Stimulated activated CD4-positive, alpha-beta T cell treated with anti-CD3 and anti-CD28 coated beads, Interleukin-2, amount 100 ng/mL, for 24 hours (primary cell): ENCODE measurements at regions not wholly inside any gene's neighbourhood (a gene's known extent, or its start where the extent isn't known, plus 50 kb on each side); places are given as distances from the start of the nearest gene placed in this dataset.
"Not testable (repeated sequence)": the region's sequence is repeated elsewhere in the genome, so short reads cannot be mapped to it uniquely, and the experiment has no call there.

ENCODE experiments used
- DNase-seq, 2 donors: peaks; one replicate each; pipeline ENCODE4 v3.0.0-alpha.2; 2020

DNA sequence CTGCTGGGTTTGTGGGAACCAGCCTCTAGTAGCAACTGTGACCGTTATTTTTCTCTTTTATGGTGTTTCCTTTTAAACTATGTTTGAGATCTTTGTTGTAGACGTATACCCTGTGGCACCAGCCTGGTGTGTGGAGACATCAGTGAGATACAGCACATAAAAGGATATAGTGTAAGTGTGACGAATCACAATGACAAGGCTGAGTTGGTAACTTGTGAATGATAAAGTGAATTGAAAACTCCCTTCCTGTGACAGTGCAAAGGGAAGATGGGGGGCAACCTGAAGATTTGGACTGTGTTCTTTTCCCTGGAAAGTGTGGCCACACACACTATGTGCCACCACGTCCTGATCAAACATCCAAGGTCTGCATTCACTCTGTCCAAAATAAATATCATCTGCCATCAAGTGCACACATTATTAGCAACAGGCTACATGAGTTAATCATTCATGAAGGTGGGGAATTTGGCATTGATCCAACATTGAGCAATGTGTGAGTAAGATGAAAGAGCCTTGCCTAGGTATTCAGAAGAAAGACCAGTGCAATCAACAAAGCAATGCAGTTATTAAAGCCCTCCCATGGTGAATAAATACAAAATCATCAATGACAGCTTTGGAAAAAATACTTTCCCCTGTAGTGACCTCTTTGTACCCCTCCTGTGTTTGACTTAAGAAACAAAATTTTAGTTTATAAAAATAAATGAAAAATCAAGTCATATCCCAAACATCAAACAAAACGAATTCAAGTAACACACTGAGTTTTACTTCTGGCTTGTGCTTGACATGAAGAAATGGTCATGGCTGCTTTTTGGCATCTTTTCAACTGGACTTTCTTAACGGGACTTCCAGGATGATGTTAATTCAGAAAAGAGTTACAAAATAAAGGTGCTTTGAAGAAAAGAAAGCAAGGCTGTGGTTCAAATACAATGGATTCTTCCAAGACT is 1280.5 kb upstream of the ZEB2 start:
- no peak for DNase-seq

DNA sequence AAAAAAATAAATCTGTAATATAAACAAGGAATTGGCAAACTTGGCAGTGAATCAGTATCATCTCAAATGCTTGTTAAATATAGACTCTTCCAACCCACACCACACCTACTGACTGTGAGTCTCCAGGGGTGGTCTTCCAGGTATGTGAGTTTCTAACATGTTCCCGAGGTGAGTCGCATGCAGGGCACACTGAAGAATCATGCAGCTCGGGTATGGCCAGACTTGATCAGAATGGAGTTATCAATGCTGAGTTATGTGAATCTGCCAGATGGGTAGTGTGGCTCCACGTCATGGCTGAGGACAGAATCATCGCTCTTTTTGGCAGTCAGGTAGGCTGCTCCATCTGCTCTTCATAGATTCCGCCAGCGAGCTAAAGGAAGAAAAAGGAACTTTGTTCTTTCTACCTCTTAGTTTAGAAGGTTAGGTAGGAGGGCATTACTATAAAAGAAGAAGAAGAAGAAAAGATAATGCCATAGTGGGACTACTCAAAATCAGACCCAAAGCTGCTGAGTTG is 1279.7 kb upstream of the ZEB2 start:
- DNase-seq: no peak

DNA sequence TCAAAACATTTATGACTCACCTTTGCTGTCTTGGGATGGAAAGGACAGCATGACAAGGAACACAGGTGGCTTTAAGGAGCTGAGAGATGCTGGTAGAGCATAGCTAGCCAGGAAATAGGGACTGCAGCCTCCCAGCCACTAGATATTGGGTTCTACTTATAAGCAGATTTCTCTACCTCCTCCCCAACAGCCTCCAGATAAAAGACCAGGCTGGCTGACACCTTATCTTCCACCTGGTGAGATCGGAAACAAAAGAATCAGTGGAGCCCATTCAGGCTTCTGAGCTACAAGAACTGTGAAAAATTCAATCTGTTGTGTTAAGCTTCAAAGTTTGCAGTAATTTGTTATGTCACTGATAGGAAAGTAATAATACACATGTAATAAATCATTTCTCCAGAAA is 1278.5 kb upstream of the ZEB2 start:
- DNase-seq: no peak

DNA sequence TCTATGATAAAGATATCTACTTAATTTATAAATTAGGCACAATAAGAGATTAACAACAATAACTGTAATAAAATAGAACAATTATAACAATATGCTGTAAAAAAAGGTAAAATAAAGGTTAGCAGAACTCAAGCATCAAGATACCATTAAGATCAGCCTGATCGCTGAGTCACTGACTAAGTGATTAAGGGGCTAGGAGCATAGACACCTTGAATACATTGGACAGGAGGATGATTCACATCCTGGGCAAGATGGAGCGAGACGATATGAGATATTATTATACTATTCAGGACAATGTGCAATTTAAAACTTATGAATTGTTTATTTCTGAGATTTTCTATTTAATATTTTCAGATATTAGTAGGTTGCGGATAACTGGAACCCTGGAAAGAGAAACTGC is 1277.8 kb upstream of the ZEB2 start:
- no peak for DNase-seq

DNA sequence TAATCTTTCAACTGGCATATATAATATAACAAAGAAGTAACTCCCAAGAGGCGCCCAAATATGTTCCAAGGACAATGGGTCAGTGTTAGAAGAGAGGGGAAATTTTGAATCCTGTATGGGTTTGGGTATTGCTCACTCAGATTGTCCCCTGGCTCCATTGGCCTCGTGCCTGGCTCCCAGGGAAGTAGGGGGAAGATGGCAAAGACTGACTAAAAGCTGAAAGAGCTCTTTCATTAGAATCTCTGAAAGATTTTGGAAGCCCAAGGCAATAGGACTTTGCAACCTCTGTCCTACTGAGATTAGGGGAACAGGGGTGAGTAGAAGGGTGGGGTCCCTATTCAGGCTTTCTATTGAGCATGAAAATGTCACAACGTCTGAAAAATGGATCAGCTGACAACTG is 1272.8 kb upstream of the ZEB2 start:
- DNase-seq: no peak

DNA sequence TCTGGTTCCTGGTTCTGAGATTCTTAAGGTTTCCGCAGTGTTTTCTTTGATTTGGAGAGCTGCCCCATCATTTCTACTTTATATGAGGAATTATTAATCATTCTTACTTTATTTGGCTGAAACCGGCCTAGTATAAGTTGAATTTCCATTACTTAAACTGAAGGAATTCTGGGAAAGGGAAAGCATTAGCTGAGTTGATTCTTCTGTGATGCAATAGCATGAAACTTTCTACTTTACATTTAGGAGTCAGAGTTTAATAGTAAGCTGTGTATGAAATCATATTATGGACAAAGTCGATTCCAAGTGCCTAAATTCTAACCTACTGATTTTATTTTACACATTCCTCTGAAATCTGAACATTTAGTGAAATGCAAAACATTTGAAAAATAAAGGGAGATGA is 1269.7 kb upstream of the ZEB2 start:
- no peak for DNase-seq

DNA sequence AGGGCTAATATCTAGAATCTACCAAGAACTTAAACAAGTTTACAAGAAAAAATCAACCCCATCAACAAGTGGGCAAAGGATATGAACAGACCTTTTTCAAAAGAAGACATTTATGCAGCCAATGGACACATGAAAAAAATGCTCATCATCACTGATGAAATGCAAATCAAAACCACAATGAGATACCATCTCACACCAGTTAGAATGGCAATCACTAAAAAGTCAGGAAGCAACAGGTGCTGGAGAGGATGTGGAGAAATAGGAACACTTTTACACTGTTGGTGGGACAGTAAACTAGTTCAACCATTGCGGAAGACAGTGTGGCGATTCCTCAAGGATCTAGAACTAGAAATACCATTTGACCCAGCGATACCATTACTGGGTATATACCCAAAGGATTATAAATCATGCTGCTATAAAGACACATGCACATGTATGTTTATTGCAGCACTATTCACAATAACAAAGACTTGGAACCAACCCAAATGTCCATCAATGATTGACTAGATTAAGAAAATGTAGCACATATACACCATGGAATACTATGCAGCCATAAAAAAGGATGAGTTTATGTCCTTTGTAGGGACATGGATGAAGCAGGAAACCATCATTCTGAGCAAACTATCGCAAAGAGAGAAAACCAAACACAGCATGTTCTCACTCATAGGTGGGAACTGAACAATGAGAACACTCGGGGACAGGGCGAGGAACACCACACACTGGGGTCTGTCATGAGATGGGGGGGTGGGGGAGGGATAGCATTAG is 1267.9 kb upstream of the ZEB2 start:
- not testable (repeated sequence) for DNase-seq

DNA sequence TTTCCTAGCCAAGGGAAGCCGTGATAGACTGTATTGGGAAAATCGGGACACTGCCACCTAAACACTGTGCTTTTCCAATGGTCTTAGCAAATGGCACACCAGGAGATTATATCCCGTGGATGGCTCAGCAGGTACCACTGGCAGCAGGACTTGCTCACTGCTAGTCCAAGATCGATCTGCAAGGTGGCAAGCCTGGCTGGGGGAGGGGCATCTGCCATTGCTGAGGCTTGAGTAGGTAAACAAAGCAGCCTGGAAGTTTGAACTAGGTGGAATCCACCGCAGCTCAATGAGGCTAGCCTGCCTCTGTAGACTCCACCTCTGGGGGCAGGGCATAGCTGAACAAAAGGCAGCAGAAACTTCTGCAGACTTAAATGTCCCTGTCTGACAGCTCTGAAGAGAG is 1262.7 kb upstream of the ZEB2 start:
- DNase-seq: not testable (repeated sequence)

DNA sequence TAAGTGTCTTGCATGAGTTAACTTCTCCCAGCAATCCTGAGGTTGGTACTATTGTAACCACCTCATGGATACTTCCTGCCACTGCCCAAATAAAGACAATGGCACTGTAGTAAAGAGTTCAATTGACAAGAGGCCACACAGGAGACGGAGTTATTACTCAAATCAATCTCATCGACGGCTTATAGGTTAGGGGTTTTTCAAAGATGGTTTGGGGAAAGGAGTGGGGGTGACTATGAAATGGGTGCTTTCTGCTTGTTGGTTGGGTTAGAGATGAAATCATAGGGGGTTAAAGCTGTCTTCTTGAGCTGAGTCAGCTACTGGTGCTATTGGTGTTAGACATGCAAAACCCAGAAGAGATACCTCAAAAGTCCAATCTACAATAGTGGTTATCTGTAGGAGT is 1258.0 kb upstream of the ZEB2 start:
- no peak for DNase-seq

DNA sequence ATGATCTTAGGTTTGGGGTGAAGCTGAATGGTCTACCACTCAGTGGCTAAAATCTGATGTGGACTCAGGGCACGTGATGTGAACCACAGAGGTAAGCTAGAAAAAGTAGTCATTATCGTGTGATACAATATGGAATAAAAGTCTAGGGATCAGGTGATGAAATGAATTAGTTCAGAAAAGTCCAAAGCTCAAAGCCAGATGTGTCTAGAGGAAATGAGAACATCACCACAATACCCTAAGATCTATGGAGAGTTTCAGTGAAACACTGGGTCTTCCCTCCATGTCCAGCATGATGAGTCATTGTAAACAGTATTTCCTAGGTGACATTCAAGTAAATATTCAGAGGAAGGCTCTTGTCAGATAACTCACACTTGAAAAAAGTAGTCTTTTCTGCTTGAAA is 1257.4 kb upstream of the ZEB2 start:
- DNase-seq: no peak

DNA sequence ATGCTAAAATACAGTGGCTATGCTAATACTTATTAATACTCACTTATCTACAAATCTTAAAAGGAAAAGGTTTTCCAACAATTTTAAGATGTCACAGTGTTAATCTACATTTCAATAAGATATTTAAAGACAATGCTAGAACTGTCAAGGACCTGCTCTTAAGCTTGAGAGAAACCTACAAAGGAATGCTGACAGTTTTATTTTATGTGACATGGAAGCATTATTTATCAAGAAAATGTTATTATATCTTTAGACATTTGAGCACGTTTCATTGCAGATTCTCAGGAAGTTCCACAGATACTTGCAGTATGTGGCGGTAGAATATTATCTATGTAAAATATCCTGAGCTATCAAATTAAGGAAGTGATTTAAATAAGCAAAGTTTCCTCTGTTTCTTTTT is 1255.7 kb upstream of the ZEB2 start:
- no peak for DNase-seq

DNA sequence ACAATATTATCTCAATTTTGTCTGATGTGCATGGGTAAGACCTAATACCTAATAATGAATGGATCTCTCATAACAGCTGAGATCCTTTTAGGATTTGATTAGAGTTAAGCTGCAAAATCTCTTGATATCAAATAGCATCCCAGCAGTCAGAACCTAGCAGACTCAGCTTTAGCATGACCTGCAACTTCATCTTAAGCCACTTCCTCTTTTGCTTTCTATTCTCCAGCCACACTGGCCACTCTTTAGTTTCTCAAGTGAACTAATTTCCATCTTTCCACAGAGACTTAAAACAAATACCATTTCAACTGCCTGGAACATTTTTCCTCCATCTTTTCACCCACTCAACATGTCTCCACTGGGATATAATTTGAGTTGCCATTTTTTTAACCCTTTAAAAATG is 1251.6 kb upstream of the ZEB2 start:
- no peak for DNase-seq

DNA sequence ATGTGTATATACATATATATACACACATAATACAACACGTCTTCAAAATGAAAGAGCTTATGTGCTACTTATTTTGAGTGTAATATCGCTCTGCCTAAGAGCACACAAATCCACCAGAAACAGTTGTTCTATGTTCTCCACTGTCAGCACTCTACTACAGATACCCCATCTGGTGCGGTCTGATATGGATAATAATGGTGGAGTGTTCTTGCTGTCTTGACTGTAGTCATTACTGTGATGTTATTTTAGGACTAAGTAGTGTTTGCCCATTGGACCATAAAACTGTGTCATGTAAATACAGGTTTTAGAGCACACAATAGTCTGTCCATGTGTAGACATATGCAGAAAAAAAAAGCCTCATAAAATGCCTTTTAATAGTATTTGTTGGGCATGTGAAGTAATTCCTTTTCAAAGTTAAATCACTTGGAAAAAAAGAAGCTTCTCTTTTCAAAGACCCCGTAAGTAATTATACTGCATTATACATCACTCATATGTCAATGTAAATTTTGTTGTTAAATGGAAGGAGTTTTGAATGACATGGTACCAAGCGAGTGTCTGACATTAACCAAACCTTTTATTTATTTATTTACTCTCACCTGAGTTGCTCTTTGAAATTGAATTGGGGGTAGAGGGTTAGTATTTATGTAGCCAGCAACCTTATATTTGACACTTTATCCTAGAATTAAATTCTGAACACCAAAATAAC is 1249.2 kb upstream of the ZEB2 start:
- DNase-seq: no peak

DNA sequence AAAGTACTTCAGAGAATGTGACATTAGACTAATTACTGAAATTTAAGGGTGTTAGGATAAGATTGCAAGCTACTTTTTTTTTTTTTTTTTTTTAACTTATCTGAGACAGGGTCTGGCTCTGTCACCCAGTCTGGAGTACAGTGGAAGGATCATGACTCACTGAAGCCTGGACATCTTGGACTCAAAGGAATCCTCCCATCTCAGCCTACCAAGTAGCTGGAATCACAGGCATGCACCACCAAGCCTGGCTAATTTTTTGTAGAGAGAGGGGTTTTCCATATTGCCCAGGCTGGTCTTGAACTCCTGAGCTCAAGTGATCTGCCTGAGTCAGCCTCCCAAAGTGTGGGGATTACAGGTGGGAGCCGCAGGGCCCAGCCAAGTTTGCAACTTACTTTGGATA is 1246.0 kb upstream of the ZEB2 start:
- DNase-seq: no peak

DNA sequence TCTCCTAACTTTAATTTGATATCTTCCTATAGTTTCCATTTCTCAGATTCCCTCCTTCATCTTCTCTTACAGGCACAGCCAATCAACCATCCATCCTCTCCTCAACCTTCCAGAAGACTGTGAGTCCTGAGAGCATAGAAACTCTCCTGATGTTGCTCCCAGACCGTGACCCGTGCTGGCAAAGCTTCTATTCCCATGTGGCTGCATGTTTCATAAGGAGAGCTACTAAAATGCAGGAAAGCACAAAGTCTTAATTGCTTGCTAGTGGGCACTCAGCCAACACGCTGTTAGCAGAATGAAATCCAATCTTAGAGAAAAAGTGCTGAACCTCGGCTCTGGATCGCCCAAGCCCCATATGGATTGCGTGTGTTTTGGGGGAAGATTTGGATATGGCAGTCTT is 1244.7 kb upstream of the ZEB2 start:
- DNase-seq: no peak

DNA sequence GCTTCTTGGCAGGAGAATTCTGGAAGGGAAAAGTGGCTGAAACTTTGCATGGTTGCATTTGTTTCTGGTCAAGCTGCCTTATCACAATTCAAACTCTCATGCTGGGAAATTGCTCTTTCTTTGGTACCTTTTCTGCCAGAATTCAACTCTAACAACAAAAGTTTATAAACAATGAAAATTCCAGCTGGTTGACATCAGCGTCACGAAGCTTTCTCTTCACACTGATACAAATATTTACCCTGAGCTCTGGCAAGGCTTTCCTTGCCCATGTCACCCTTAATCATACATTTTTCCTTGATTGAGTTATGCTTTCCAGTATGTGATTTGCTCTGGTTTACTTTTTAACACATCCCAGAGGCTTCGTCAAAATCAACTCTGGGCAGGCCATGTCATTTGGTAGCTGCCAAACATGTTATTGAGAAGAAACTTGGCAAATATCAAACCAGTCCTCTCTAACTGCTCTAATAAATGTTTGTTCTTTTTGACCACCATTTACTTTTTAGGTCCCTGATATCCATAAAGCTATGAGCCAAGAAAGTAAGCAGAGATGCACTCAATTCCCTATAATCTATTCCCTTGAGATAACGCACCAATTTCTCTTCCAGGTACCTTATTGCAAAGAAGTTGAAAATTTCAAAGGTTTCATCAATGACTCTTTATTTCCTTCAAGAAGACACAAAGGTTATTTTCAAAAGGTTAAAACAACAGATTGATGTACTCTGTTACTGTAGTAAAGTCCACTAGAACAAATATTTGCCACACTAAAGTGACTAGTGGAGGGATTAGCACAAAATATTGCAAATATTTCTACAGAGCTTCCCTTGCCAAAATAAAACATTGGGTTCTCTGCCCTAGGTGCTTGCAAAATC is 1241.1 kb upstream of the ZEB2 start:
- DNase-seq: no peak

DNA sequence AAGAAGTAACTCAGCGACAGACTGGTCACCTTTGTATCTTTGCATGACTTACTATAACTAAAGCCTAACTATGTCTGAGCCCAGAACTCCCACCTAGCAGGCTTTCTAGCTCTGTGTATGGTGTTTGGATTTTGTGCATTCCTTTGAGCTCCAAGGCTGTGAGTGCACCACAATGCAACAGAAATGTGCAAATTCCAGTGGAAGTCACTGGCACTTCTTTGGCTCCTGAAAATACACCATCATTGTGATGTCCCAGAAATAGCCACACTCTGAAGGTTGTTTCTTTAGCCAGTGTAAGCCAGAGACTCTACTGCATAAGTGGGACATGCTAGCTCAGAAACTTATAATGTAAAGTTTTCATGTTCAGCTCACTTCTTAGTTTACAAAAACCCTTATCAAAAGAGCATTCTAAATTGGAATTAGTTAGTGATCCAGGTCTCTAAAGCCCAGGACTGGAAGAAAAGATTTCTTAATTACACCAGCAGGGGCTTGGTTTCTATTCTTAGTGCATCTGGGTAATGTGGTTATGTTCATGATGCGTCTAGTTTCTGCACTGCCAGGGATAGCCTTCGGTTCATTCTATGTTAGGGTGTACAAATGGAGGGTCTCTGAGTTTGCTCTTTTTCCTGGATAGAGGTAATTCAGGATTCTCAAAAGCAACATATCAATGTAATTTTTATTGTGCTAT is 1239.5 kb upstream of the ZEB2 start:
- DNase-seq: no peak

DNA sequence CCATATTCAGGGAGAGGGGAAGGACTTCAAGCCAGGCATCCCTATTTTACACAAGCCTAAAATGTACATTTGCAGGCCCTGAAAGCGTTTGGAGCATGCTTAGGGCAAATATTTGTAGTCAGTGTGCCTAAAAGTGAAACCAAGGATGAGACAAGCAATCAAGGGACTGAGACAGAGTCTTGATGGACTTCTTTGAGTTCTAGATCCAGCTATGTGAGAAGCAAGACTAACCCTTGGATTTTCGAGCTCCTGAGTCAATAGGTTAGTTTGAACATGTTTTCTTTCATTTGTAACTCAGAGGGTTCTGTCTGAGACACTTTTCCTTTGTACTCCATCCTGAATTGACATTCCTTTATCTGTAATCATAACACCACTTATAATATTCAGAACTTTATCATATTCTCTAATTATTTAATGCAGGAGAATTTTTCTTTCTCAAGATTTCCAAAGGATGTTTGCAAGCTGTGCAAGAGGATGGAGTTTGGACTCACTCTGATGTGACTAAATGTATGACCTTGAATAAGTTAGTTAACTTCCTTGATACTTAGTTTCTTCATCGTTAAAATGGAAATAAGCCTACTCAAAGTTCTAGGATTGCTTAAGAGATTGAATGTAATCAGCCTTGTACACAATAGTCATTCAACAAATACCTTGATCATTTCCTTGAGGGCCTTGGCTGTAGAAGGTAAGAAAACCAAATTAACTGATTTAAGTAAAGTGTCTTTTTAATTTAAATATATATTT is 1237.8 kb upstream of the ZEB2 start:
- DNase-seq: no peak

DNA sequence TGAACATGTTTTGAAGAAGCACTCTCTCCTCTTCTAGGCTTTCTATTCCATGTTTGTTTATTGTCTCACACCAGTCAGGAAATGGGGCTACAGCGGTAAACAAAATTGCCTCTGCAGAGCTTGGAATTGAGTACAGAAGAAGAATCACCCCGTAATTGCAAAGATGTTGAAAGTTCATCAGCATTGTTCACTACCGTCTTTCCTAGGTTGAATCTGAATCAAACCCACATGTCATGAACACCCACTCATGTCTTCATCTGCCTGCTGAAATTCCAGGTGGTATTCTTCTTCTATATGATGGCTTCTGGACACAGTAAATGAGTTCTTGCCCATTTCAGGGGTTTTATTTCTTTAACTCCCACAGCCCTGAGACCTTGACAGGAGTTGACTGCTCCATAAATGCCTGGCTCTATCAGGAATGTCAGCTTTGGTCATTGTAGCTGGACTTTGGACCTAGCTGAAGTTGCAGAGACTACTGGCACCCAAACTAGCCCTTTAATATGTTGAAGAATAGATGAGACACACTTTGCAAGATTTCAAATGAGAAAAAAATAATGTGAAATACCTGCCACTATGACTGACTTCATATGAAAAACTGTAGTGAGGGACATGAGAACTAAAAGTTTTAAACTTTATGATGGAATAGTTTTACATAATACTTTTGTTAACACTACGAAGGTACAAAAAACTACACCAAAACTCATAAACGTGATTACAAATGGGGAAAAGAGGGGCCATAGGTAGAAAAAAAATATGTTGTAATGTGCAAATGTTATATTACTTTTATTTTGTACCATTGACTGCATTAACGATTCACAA is 1235.3 kb upstream of the ZEB2 start:
- DNase-seq: no peak

DNA sequence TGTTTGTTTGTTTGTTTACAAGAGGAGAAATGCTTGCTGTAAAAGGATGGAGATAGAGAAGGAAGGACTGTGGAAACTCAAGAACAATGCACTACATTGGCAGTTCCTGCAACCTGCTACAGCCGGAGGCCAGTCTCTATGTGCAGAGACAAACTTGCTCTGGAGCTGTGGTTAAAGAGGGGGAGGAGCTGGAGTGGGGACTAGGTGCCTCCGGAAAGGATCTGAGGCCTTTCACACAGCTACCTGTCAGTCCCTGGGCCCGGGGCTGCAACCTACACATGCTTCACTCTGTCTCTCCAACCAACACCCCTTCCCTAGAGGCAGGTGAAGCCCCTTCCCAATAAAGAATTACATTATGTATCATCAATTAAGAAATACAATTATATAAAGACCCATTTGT is 1234.0 kb upstream of the ZEB2 start:
- DNase-seq: no peak
